Stimulated activated naive CD8-positive, alpha-beta T cell treated with anti-CD3 and anti-CD28 coated beads, Interleukin-15, amount 100 ng/mL, for 72 hours (primary cell): ENCODE measurements at regions not wholly inside any gene's neighbourhood (a gene's known extent, or its start where the extent isn't known, plus 50 kb on each side); places are given as distances from the start of the nearest gene placed in this dataset.

Experiments used
- ATAC-seq: fragments of 150-1000 bp; cut with Tn5 transposase; 2 replicates; pipeline ENCODE4 v1.10.0; 2021; ENCODE audit warnings: mild to moderate bottlenecking, moderate library complexity
- DNase-seq, 2 donors: peaks; one replicate each; pipeline ENCODE4 v3.0.0; 2021 to 2022
- H3K27ac Mint-ChIP-seq, 2 donors: one replicate each; pipeline ENCODE4 v1.8.0; 2022; ENCODE audit warnings: mild to moderate bottlenecking in 2 of 2, mixed read lengths in 2 of 2, moderate library complexity in 2 of 2
- H3K27me3 Mint-ChIP-seq: one replicate; pipeline ENCODE4 v1.8.0; 2022; ENCODE audit warnings: mixed read lengths
- H3K4me1 Mint-ChIP-seq: one replicate; pipeline ENCODE4 v1.8.0; 2022; ENCODE audit warnings: mild to moderate bottlenecking, mixed read lengths
- H3K4me3 Mint-ChIP-seq, 2 donors: one replicate each; pipeline ENCODE4 v1.8.0; 2022; ENCODE audit warnings: mild to moderate bottlenecking in 2 of 2, mixed read lengths in 2 of 2, moderate library complexity in 1 of 2
- H3K9me3 Mint-ChIP-seq, 2 donors: one replicate each; pipeline ENCODE4 v1.8.0; 2022; ENCODE audit warnings: mixed read lengths in 2 of 2

GRCh38 chr12:85653731-85654455 lies 182.3 kb downstream of the RASSF9 start:
- DNase-seq (no peak), ATAC-seq (no peak)
- Mint-ChIP-seq H3K4me3 (no peak overlapping the region), H3K9me3 (peaks cover 13 to 41% of the 10 kb centered on the region in 2 donors), H3K27me3 (no peaks in the 10 kb centered on the region), H3K27ac (no peak overlapping the region), H3K4me1 (no peaks in the 10 kb centered on the region)

GRCh38 chr12:85654456-85654840 lies 181.8 kb downstream of the RASSF9 start:
- no peaks in the 10 kb centered on the region for H3K4me1 Mint-ChIP-seq
- DNase-seq (no peak), ATAC-seq (no peak)
- H3K4me3 Mint-ChIP-seq, result no peak overlapping the region
- H3K9me3 Mint-ChIP-seq, result peaks cover 9 to 44% of the 10 kb centered on the region in 2 donors
- no peaks in the 10 kb centered on the region for H3K27me3 Mint-ChIP-seq
- H3K27ac Mint-ChIP-seq, result no peak overlapping the region

- H3K9me3 Mint-ChIP-seq, result peaks cover 14 to 36% of the 10 kb centered on the region in 2 donors
- ATAC-seq (no peak), DNase-seq (no peak)
- no peak overlapping the region for H3K27ac Mint-ChIP-seq
- H3K4me1 Mint-ChIP-seq, result no peaks in the 10 kb centered on the region
- no peak overlapping the region for H3K4me3 Mint-ChIP-seq
- H3K27me3 Mint-ChIP-seq, result no peaks in the 10 kb centered on the region
Measured at GRCh38 chr12:85656561-85656960, 179.6 kb downstream of the RASSF9 start.

GRCh38 chr12:85657251-85657650 lies 179.0 kb downstream of the RASSF9 start:
- Mint-ChIP-seq H3K4me3 (no peak overlapping the region), H3K27ac (no peak overlapping the region), H3K4me1 (no peaks in the 10 kb centered on the region), H3K9me3 (peaks cover 14 to 30% of the 10 kb centered on the region in 2 donors), H3K27me3 (no peaks in the 10 kb centered on the region)
- DNase-seq (no peak), ATAC-seq (no peak)

GRCh38 chr12:85657836-85658630 lies 178.2 kb downstream of the RASSF9 start:
- no peak for ATAC-seq
- H3K4me3 Mint-ChIP-seq, result no peak overlapping the region
- H3K27ac Mint-ChIP-seq, result peak overlapping the region in 1 of 2 donors; percentile 69
- DNase-seq, result no peak
- H3K27me3 Mint-ChIP-seq, result no peaks in the 10 kb centered on the region
- H3K9me3 Mint-ChIP-seq, result peaks cover 17 to 22% of the 10 kb centered on the region in 2 donors
- no peaks in the 10 kb centered on the region for H3K4me1 Mint-ChIP-seq

GRCh38 chr12:85659754-85660530 lies 176.3 kb downstream of the RASSF9 start:
- no peak overlapping the region for H3K27ac Mint-ChIP-seq
- no peak overlapping the region for H3K4me3 Mint-ChIP-seq
- no peaks in the 10 kb centered on the region for H3K27me3 Mint-ChIP-seq
- ATAC-seq (no peak), DNase-seq (no peak)
- H3K4me1 Mint-ChIP-seq, result no peaks in the 10 kb centered on the region
- H3K9me3 Mint-ChIP-seq, result peaks cover 17 to 26% of the 10 kb centered on the region in 2 donors

- peaks cover 17 to 26% of the 10 kb centered on the region in 2 donors for H3K9me3 Mint-ChIP-seq
- DNase-seq (no peak), ATAC-seq (no peak)
Measured at GRCh38 chr12:85661461-85662206, 174.6 kb downstream of the RASSF9 start.

GRCh38 chr12:85662207-85662602 lies 174.0 kb downstream of the RASSF9 start:
- Mint-ChIP-seq H3K9me3 (peaks cover 20 to 26% of the 10 kb centered on the region in 2 donors), H3K27me3 (no peaks in the 10 kb centered on the region), H3K4me3 (no peak overlapping the region), H3K4me1 (no peaks in the 10 kb centered on the region), H3K27ac (peak overlapping the region in 1 of 2 donors; percentile 81)
- ATAC-seq (no peak), DNase-seq (no peak)

More at GRCh38 chr12:85661461-85662206, 174.6 kb downstream of the RASSF9 start:
- H3K4me1 Mint-ChIP-seq, result no peaks in the 10 kb centered on the region
- no peak overlapping the region for H3K4me3 Mint-ChIP-seq
- H3K27me3 Mint-ChIP-seq, result no peaks in the 10 kb centered on the region
- H3K27ac Mint-ChIP-seq, result no peak overlapping the region

- Mint-ChIP-seq H3K27me3 (no peaks in the 10 kb centered on the region), H3K4me3 (no peak overlapping the region), H3K4me1 (no peaks in the 10 kb centered on the region), H3K9me3 (peaks cover 16 to 20% of the 10 kb centered on the region in 2 donors), H3K27ac (no peak overlapping the region)
- no peak for ATAC-seq
- no peak for DNase-seq
Measured at GRCh38 chr12:85663631-85664030, 172.6 kb downstream of the RASSF9 start.

- H3K9me3 Mint-ChIP-seq, result peaks cover 13 to 14% of the 10 kb centered on the region in 2 donors
- no peaks in the 10 kb centered on the region for H3K4me1 Mint-ChIP-seq
- H3K27me3 Mint-ChIP-seq, result no peaks in the 10 kb centered on the region
- no peak for ATAC-seq
- no peak overlapping the region for H3K27ac Mint-ChIP-seq
- H3K4me3 Mint-ChIP-seq, result no peak overlapping the region
- DNase-seq, result no peak
Measured at GRCh38 chr12:85664429-85664828, 171.8 kb downstream of the RASSF9 start.

GRCh38 chr12:85669911-85670310 lies 166.3 kb downstream of the RASSF9 start:
- Mint-ChIP-seq H3K4me3 (no peak overlapping the region), H3K4me1 (no peaks in the 10 kb centered on the region), H3K27me3 (no peaks in the 10 kb centered on the region), H3K9me3 (peaks cover 0 to 9% of the 10 kb centered on the region in 2 donors), H3K27ac (no peak overlapping the region)
- ATAC-seq (no peak), DNase-seq (no peak)

- Mint-ChIP-seq H3K27ac (no peak overlapping the region), H3K4me1 (no peaks in the 10 kb centered on the region), H3K9me3 (peaks cover 0 to 4% of the 10 kb centered on the region in 2 donors), H3K27me3 (no peaks in the 10 kb centered on the region), H3K4me3 (no peak overlapping the region)
- DNase-seq (no peak), ATAC-seq (no peak)
Measured at GRCh38 chr12:85672436-85672835, 163.8 kb downstream of the RASSF9 start.

- Mint-ChIP-seq H3K27ac (no peak overlapping the region), H3K4me3 (no peak overlapping the region), H3K27me3 (no peaks in the 10 kb centered on the region), H3K9me3 (peaks cover 0 to 4% of the 10 kb centered on the region in 2 donors), H3K4me1 (no peaks in the 10 kb centered on the region)
- ATAC-seq (no peak), DNase-seq (no peak)
Measured at GRCh38 chr12:85673921-85674420, 162.2 kb downstream of the RASSF9 start.

- no peaks in the 10 kb centered on the region for H3K27me3 Mint-ChIP-seq
- no peaks in the 10 kb centered on the region for H3K4me1 Mint-ChIP-seq
- no peak for ATAC-seq
- DNase-seq, result no peak
- H3K4me3 Mint-ChIP-seq, result no peak overlapping the region
- H3K27ac Mint-ChIP-seq, result no peak overlapping the region
- H3K9me3 Mint-ChIP-seq, result peaks cover 8 to 15% of the 10 kb centered on the region in 2 donors
Measured at GRCh38 chr12:85676816-85677749, 159.1 kb downstream of the RASSF9 start.
